ENCODE measurements at regions not wholly inside any gene's neighbourhood (a gene's known extent, or its start where the extent isn't known, plus 50 kb on each side); places are given as distances from the start of the nearest gene placed in this dataset.

DNA sequence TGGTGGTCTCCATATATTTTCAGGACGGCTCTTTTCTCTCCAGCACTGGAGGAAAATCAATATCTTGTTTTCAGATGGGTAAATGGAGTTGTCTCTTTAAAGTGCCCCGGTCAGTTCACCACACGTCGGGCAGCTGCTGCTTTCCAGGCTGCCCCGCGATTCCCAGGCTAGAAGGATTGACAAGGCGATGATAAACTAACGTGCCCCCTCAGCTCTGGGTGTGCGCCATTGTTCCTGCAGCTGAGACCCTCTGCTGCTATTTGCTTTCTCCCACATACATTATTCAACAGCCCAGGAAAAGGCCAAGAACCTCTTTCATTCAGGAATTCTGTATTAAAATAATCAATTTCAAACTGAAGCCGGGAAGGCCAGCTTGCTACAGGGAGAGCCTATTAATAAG lies 254.5 kb downstream of the SOX3 start (continued):
- TF ChIP-seq, protein P1, sequence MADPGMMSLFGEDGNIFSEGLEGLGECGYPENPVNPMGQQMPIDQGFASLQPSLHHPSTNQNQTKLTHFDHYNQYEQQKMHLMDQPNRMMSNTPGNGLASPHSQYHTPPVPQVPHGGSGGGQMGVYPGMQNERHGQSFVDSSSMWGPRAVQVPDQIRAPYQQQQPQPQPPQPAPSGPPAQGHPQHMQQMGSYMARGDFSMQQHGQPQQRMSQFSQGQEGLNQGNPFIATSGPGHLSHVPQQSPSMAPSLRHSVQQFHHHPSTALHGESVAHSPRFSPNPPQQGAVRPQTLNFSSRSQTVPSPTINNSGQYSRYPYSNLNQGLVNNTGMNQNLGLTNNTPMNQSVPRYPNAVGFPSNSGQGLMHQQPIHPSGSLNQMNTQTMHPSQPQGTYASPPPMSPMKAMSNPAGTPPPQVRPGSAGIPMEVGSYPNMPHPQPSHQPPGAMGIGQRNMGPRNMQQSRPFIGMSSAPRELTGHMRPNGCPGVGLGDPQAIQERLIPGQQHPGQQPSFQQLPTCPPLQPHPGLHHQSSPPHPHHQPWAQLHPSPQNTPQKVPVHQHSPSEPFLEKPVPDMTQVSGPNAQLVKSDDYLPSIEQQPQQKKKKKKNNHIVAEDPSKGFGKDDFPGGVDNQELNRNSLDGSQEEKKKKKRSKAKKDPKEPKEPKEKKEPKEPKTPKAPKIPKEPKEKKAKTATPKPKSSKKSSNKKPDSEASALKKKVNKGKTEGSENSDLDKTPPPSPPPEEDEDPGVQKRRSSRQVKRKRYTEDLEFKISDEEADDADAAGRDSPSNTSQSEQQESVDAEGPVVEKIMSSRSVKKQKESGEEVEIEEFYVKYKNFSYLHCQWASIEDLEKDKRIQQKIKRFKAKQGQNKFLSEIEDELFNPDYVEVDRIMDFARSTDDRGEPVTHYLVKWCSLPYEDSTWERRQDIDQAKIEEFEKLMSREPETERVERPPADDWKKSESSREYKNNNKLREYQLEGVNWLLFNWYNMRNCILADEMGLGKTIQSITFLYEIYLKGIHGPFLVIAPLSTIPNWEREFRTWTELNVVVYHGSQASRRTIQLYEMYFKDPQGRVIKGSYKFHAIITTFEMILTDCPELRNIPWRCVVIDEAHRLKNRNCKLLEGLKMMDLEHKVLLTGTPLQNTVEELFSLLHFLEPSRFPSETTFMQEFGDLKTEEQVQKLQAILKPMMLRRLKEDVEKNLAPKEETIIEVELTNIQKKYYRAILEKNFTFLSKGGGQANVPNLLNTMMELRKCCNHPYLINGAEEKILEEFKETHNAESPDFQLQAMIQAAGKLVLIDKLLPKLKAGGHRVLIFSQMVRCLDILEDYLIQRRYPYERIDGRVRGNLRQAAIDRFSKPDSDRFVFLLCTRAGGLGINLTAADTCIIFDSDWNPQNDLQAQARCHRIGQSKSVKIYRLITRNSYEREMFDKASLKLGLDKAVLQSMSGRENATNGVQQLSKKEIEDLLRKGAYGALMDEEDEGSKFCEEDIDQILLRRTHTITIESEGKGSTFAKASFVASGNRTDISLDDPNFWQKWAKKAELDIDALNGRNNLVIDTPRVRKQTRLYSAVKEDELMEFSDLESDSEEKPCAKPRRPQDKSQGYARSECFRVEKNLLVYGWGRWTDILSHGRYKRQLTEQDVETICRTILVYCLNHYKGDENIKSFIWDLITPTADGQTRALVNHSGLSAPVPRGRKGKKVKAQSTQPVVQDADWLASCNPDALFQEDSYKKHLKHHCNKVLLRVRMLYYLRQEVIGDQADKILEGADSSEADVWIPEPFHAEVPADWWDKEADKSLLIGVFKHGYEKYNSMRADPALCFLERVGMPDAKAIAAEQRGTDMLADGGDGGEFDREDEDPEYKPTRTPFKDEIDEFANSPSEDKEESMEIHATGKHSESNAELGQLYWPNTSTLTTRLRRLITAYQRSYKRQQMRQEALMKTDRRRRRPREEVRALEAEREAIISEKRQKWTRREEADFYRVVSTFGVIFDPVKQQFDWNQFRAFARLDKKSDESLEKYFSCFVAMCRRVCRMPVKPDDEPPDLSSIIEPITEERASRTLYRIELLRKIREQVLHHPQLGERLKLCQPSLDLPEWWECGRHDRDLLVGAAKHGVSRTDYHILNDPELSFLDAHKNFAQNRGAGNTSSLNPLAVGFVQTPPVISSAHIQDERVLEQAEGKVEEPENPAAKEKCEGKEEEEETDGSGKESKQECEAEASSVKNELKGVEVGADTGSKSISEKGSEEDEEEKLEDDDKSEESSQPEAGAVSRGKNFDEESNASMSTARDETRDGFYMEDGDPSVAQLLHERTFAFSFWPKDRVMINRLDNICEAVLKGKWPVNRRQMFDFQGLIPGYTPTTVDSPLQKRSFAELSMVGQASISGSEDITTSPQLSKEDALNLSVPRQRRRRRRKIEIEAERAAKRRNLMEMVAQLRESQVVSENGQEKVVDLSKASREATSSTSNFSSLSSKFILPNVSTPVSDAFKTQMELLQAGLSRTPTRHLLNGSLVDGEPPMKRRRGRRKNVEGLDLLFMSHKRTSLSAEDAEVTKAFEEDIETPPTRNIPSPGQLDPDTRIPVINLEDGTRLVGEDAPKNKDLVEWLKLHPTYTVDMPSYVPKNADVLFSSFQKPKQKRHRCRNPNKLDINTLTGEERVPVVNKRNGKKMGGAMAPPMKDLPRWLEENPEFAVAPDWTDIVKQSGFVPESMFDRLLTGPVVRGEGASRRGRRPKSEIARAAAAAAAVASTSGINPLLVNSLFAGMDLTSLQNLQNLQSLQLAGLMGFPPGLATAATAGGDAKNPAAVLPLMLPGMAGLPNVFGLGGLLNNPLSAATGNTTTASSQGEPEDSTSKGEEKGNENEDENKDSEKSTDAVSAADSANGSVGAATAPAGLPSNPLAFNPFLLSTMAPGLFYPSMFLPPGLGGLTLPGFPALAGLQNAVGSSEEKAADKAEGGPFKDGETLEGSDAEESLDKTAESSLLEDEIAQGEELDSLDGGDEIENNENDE (IDR thresholded peaks at IDR 0.05; ENCODE audit: low read depth, low read length), result no peak
- TF ChIP-seq FOXA3 (CRISPR knock-in tag; conservative IDR thresholded peaks at IDR 0.05 in 1 of 2, IDR thresholded peaks at IDR 0.05 in 1 of 2) (no peak), ZNF165 (CRISPR knock-in tag; IDR thresholded peaks at IDR 0.05; ENCODE audit: borderline replicate concordance) (no peak)
- TF ChIP-seq, protein P2, sequence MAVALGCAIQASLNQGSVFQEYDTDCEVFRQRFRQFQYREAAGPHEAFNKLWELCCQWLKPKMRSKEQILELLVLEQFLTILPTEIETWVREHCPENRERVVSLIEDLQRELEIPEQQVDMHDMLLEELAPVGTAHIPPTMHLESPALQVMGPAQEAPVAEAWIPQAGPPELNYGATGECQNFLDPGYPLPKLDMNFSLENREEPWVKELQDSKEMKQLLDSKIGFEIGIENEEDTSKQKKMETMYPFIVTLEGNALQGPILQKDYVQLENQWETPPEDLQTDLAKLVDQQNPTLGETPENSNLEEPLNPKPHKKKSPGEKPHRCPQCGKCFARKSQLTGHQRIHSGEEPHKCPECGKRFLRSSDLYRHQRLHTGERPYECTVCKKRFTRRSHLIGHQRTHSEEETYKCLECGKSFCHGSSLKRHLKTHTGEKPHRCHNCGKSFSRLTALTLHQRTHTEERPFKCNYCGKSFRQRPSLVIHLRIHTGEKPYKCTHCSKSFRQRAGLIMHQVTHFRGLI (CRISPR knock-in tag; IDR thresholded peaks at IDR 0.05), result no peak
